ENCODE measurements at regions not wholly inside any gene's neighbourhood (a gene's known extent, or its start where the extent isn't known, plus 50 kb on each side); places are given as distances from the start of the nearest gene placed in this dataset.

DNA sequence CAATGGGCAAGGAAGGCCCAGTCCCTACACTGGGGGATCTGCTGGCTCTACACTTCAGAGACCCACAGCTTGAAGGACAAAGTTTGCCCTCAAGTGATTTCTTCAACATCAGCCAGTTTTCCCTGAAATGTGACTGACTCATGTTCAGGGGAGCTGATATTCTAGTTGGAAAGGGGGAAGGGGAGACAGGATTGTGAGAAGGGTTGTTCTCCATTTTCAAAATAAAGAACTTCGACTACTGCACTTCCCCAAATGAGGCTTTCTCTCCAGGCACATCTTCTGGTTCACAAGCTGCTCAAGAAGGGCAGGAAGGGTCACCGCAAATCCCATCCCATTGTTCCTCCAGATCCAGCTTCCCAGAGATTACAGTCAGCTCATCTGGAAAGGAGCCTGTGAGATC, 117.6 kb downstream of the BCL2L11 start:
- TF ChIP-seq CTCF (IDR thresholded peaks at IDR 0.05 in 2 of 3, conservative IDR thresholded peaks at IDR 0.05 in 1 of 3; ENCODE audit: borderline replicate concordance in 1 of 3, insufficient read depth in 1 of 3, low read depth in 2 of 3, low read length in 2 of 3) (no peak), POLR2A (IDR thresholded peaks at IDR 0.05; ENCODE audit: borderline replicate concordance, extremely low read depth, insufficient read depth, insufficient read length) (no peak), EZH2 (IDR thresholded peaks at IDR 0.05) (no peak), SP1 (IDR thresholded peaks at IDR 0.05; ENCODE audit: low read depth) (no peak), SIN3A (IDR thresholded peaks at IDR 0.05; ENCODE audit: low read depth) (no peak), JUND (IDR thresholded peaks at IDR 0.05) (no peak), EZH2phosphoT487 (IDR thresholded peaks at IDR 0.05; ENCODE audit: borderline replicate concordance) (no peak), TCF7L2 (IDR thresholded peaks at IDR 0.05; ENCODE audit: borderline replicate concordance, extremely low read depth, insufficient read depth, insufficient read length) (no peak), ZNF274 (IDR thresholded peaks at IDR 0.05; ENCODE audit: low read depth, low read length) (no peak), SRF (IDR thresholded peaks at IDR 0.05; ENCODE audit: low read depth) (no peak)

Data from HCT116 (cell line).